ENCODE measurements at regions not wholly inside any gene's neighbourhood (a gene's known extent, or its start where the extent isn't known, plus 50 kb on each side); places are given as distances from the start of the nearest gene placed in this dataset.

DNA sequence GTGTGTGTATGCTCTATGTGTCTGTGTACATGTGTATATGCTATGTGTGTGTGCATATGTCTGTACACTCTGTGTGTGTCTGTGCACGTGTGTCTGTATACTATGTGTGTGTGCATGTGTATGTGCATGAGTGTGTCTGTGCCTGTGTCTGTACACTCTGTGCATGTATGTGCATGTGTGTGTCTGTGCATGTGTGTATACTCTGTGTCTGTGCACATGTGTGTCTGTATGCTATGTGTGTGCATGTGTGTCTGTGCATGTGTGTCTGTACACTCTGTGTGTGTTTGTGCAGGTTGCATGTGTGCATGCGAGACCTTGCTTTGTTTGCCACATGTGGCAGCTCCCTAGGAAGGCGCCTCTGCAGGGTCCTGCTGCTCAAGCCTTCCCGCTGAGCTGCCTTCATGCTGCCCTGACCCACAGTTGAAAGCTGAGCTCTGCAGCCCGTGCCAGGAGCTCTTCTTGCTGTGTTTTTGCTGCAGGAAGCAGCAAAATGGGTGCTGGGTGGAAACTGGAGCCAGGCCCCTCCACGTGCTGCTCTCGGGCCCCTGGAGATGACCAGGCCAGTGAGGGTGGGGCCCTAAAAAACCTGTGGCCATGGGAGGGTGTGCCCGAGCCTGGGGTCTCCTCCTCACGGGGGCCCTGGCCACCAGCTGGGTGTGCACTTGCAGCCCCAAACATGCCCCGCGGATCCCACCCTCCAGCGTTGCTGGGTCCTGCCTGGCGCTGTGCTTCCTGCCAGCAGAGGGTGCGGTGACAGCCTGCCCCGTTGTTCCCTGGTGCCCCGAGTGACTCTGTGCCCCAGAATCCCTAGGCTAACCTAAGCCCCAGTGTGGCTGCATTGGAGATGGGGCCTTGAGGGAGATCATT, 109.1 kb downstream of the DACT2 start:
- H3K9me3 ChIP-seq (ENCODE audit: control extremely low read depth in 1 of 3, control insufficient read depth in 2 of 3, insufficient read depth in 1 of 3, low read length in 2 of 3), result peaks cover 0 to 41% (median 0%) of the 10 kb centered on the region in 3 donors
- 92% methylated on average over 16 of the region's 16 CpGs for WGBS (ENCODE audit: insufficient coverage)
- no peak overlapping the region for H3K9ac ChIP-seq (ENCODE audit: low read length)
- Mint-ChIP-seq H3K9me3 (ENCODE audit: insufficient read depth) (no peaks in the 10 kb centered on the region), H3K4me3 (no peak overlapping the region), H3K27ac (no peak overlapping the region), H3K27me3 (no peaks in the 10 kb centered on the region), H3K4me1 (no peaks in the 10 kb centered on the region)
- no peak overlapping the region for H3K4me2 ChIP-seq (replicated peaks; ENCODE audit: low read depth, low read length, poor library complexity, severe bottlenecking)
- H3K27me3 ChIP-seq (replicated peaks in 1 of 4; ENCODE audit: control extremely low read depth in 1 of 4, control insufficient read depth in 3 of 4, insufficient read depth in 4 of 4, low read length in 3 of 4), result no peaks in the 10 kb centered on the region
- ChIA-PET CTCF (no interaction called here), POLR2A (no interaction called here)
- intact Hi-C loops (cut with micrococcal nuclease), result no loop called here
- no peaks in the 10 kb centered on the region for H3K79me2 ChIP-seq (ENCODE audit: control insufficient read depth, insufficient read depth, low read length)
- DNase-seq, result no peak
- no peak overlapping the region for H3K27ac ChIP-seq (ENCODE audit: low read length in 2 of 2)
- H3K36me3 ChIP-seq (replicated peaks in 1 of 2; ENCODE audit: control extremely low read depth in 1 of 2, control insufficient read depth in 1 of 2, extremely low read depth in 1 of 2, insufficient read depth in 2 of 2, low read length in 1 of 2), result no peaks in the 10 kb centered on the region
- H2AFZ ChIP-seq (ENCODE audit: insufficient read depth, low read depth, low read length, poor library complexity, severe bottlenecking), result no peak overlapping the region
- H3K4me1 ChIP-seq (ENCODE audit: control insufficient read depth in 2 of 2, insufficient read depth in 2 of 2, low read length in 2 of 2), result no peaks in the 10 kb centered on the region
- ATAC-seq (ENCODE audit: low read depth), result no peak
- TF ChIP-seq CTCF (IDR thresholded peaks at IDR 0.05) (no peak), EZH2 (IDR thresholded peaks at IDR 0.05; ENCODE audit: borderline replicate concordance, insufficient read depth, low read depth, low read length, poor library complexity, severe bottlenecking) (no peak)
- no peak overlapping the region for H3K4me3 ChIP-seq (ENCODE audit: control extremely low read depth in 1 of 5, extremely low read depth in 1 of 5, insufficient read depth in 1 of 5, low read depth in 2 of 5, low read length in 4 of 5)
- no peaks in the 10 kb centered on the region for H4K20me1 ChIP-seq (ENCODE audit: control insufficient read depth, insufficient read depth, low read length, poor library complexity, severe bottlenecking)

GRCh38 chr6:168209420-168209819, 110.2 kb downstream of the DACT2 start:
- H2AFZ ChIP-seq (ENCODE audit: insufficient read depth, low read depth, low read length, poor library complexity, severe bottlenecking), result no peak overlapping the region
- no peak overlapping the region for H3K27ac Mint-ChIP-seq
- 88% methylated on average over 8 of the region's 10 CpGs for WGBS (ENCODE audit: insufficient coverage)

More at GRCh38 chr6:168209420-168209819, 110.2 kb downstream of the DACT2 start:
- Histone ChIP-seq H4K20me1 (ENCODE audit: control insufficient read depth, insufficient read depth, low read length, poor library complexity, severe bottlenecking) (no peaks in the 10 kb centered on the region), H3K4me1 (ENCODE audit: control insufficient read depth in 2 of 2, insufficient read depth in 2 of 2, low read length in 2 of 2) (no peaks in the 10 kb centered on the region), H3K4me2 (replicated peaks; ENCODE audit: low read depth, low read length, poor library complexity, severe bottlenecking) (no peak overlapping the region), H3K36me3 (replicated peaks in 1 of 2; ENCODE audit: control extremely low read depth in 1 of 2, control insufficient read depth in 1 of 2, extremely low read depth in 1 of 2, insufficient read depth in 2 of 2, low read length in 1 of 2) (no peaks in the 10 kb centered on the region), H3K27me3 (replicated peaks in 1 of 4; ENCODE audit: control extremely low read depth in 1 of 4, control insufficient read depth in 3 of 4, insufficient read depth in 4 of 4, low read length in 3 of 4) (no peaks in the 10 kb centered on the region), H3K9me3 (ENCODE audit: control extremely low read depth in 1 of 3, control insufficient read depth in 2 of 3, insufficient read depth in 1 of 3, low read length in 2 of 3) (peaks cover 0 to 34% (median 0%) of the 10 kb centered on the region in 3 donors), H3K79me2 (ENCODE audit: control insufficient read depth, insufficient read depth, low read length) (no peaks in the 10 kb centered on the region), H3K9ac (ENCODE audit: low read length) (no peak overlapping the region), H3K27ac (ENCODE audit: low read length in 2 of 2) (no peak overlapping the region), H3K4me3 (ENCODE audit: control extremely low read depth in 1 of 5, extremely low read depth in 1 of 5, insufficient read depth in 1 of 5, low read depth in 2 of 5, low read length in 4 of 5) (no peak overlapping the region)
- Mint-ChIP-seq H3K4me3 (no peak overlapping the region), H3K4me1 (no peaks in the 10 kb centered on the region), H3K9me3 (ENCODE audit: insufficient read depth) (no peaks in the 10 kb centered on the region), H3K27me3 (no peaks in the 10 kb centered on the region)
- CTCF ChIA-PET, result no interaction called here
- TF ChIP-seq EZH2 (IDR thresholded peaks at IDR 0.05; ENCODE audit: borderline replicate concordance, insufficient read depth, low read depth, low read length, poor library complexity, severe bottlenecking) (no peak), CTCF (IDR thresholded peaks at IDR 0.05) (no peak)
- POLR2A ChIA-PET, result no interaction called here
- no peak for DNase-seq
- ATAC-seq (ENCODE audit: low read depth), result no peak
- intact Hi-C loops (cut with micrococcal nuclease), result no loop called here
